ENCODE measurements at regions not wholly inside any gene's neighbourhood (a gene's known extent, or its start where the extent isn't known, plus 50 kb on each side); places are given as distances from the start of the nearest gene placed in this dataset.
"Not testable (repeated sequence)": the region's sequence is repeated elsewhere in the genome, so short reads cannot be mapped to it uniquely, and the experiment has no call there.

DNA sequence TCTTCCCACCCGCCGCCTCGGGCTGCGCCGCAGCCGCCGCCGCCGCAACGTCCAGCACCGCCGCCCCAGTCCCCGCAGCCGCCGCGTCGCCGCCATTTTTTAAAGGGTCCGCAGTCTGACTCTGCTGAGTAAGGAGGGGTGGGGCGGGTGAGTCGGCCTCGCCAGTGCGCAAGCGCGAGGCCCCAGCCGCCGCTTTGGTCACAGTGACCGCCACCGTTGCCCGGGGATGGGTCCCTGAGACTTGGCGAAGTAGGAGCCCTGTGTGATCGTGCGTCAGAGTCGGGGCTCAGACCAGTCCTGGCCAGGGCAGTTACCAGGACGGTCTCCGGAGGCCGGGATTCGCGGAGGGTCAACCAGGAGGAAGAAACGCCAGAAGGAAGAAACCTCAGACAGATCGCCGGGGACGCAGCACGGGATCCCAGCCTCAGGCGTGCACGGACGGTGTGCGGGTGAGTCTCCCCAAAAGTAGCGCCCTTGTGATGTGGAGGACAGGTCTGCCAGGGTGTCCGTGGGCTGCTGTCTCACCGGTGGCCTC is 1414.2 kb upstream of the PCDH10 start:
- TF ChIP-seq POLR2AphosphoS5, POLR2A (IDR thresholded peaks at IDR 0.05): not testable (repeated sequence)
- TF ChIP-seq, protein P1, sequence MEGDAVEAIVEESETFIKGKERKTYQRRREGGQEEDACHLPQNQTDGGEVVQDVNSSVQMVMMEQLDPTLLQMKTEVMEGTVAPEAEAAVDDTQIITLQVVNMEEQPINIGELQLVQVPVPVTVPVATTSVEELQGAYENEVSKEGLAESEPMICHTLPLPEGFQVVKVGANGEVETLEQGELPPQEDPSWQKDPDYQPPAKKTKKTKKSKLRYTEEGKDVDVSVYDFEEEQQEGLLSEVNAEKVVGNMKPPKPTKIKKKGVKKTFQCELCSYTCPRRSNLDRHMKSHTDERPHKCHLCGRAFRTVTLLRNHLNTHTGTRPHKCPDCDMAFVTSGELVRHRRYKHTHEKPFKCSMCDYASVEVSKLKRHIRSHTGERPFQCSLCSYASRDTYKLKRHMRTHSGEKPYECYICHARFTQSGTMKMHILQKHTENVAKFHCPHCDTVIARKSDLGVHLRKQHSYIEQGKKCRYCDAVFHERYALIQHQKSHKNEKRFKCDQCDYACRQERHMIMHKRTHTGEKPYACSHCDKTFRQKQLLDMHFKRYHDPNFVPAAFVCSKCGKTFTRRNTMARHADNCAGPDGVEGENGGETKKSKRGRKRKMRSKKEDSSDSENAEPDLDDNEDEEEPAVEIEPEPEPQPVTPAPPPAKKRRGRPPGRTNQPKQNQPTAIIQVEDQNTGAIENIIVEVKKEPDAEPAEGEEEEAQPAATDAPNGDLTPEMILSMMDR (IDR thresholded peaks at IDR 0.05) = not testable (repeated sequence)
